ENCODE measurements at regions not wholly inside any gene's neighbourhood (a gene's known extent, or its start where the extent isn't known, plus 50 kb on each side); places are given as distances from the start of the nearest gene placed in this dataset.

GRCh38 chr3:74752290-74752689, 137.8 kb upstream of the CNTN3 start:
- no peak for DNase-seq
- Histone ChIP-seq H3K9ac (ENCODE audit: insufficient read depth in 1 of 2, low read length in 2 of 2) (no peak overlapping the region), H3K27me3 (ENCODE audit: control insufficient read depth in 3 of 3, insufficient read depth in 3 of 3, low read length in 2 of 3) (no peaks in the 10 kb centered on the region), H3K4me1 (ENCODE audit: control insufficient read depth in 5 of 5, insufficient read depth in 5 of 5, low read length in 5 of 5) (peaks cover 0 to 5% (median 0%) of the 10 kb centered on the region in 5 donors), H3K9me3 (ENCODE audit: control insufficient read depth in 4 of 4, insufficient read depth in 3 of 4, low read length in 3 of 4) (no peaks in the 10 kb centered on the region), H3K4me3 (no peak overlapping the region), H3K27ac (ENCODE audit: low read depth in 1 of 2, low read length in 1 of 2) (no peak overlapping the region), H3K36me3 (ENCODE audit: control insufficient read depth in 4 of 4, insufficient read depth in 4 of 4, low read length in 4 of 4) (no peaks in the 10 kb centered on the region)
- TF ChIP-seq CTCF (IDR thresholded peaks at IDR 0.05; ENCODE audit: control extremely low read depth, extremely low read depth) = no peak
- WGBS, 2 donors = 84 to 85% methylated on average over 7 of the region's 7 CpGs
- ATAC-seq (ENCODE audit: insufficient read depth, low FRiP score) = no peak

- no peak overlapping the region for H3K4me3 ChIP-seq
- no peaks in the 10 kb centered on the region for H3K9me3 ChIP-seq (ENCODE audit: control insufficient read depth in 4 of 4, insufficient read depth in 3 of 4, low read length in 3 of 4)
- ATAC-seq (ENCODE audit: insufficient read depth, low FRiP score) = no peak
- WGBS, 2 donors = 67 to 83% methylated on average over 7 of the region's 7 CpGs
- no peaks in the 10 kb centered on the region for H3K36me3 ChIP-seq (ENCODE audit: control insufficient read depth in 4 of 4, insufficient read depth in 4 of 4, low read length in 4 of 4)
- H3K9ac ChIP-seq (ENCODE audit: insufficient read depth in 1 of 2, low read length in 2 of 2) = no peak overlapping the region
- H3K27me3 ChIP-seq (ENCODE audit: control insufficient read depth in 3 of 3, insufficient read depth in 3 of 3, low read length in 2 of 3) = no peaks in the 10 kb centered on the region
- peaks cover 0 to 5% (median 0%) of the 10 kb centered on the region in 5 donors for H3K4me1 ChIP-seq (ENCODE audit: control insufficient read depth in 5 of 5, insufficient read depth in 5 of 5, low read length in 5 of 5)
- no peak for DNase-seq
- H3K27ac ChIP-seq (ENCODE audit: low read depth in 1 of 2, low read length in 1 of 2) = no peak overlapping the region
- no peak for TF ChIP-seq CTCF (IDR thresholded peaks at IDR 0.05; ENCODE audit: control extremely low read depth, extremely low read depth)
Measured at GRCh38 chr3:74751775-74752174, 137.3 kb upstream of the CNTN3 start.

GRCh38 chr3:74750901-74751300, 136.4 kb upstream of the CNTN3 start:
- TF ChIP-seq CTCF (IDR thresholded peaks at IDR 0.05; ENCODE audit: control extremely low read depth, extremely low read depth) = no peak
- H3K36me3 ChIP-seq (ENCODE audit: control insufficient read depth in 4 of 4, insufficient read depth in 4 of 4, low read length in 4 of 4) = no peaks in the 10 kb centered on the region
- peaks cover 0 to 5% (median 0%) of the 10 kb centered on the region in 5 donors for H3K4me1 ChIP-seq (ENCODE audit: control insufficient read depth in 5 of 5, insufficient read depth in 5 of 5, low read length in 5 of 5)
- H3K9ac ChIP-seq (ENCODE audit: insufficient read depth in 1 of 2, low read length in 2 of 2) = no peak overlapping the region
- H3K27ac ChIP-seq (ENCODE audit: low read depth in 1 of 2, low read length in 1 of 2) = no peak overlapping the region
- no peak overlapping the region for H3K4me3 ChIP-seq
- DNase-seq = no peak
- no peaks in the 10 kb centered on the region for H3K27me3 ChIP-seq (ENCODE audit: control insufficient read depth in 3 of 3, insufficient read depth in 3 of 3, low read length in 2 of 3)
- no peak for ATAC-seq (ENCODE audit: insufficient read depth, low FRiP score)
- WGBS, 2 donors = 88 to 96% methylated on average over 4 of the region's 4 CpGs
- no peaks in the 10 kb centered on the region for H3K9me3 ChIP-seq (ENCODE audit: control insufficient read depth in 4 of 4, insufficient read depth in 3 of 4, low read length in 3 of 4)

- H3K4me3 ChIP-seq = no peak overlapping the region
Measured at GRCh38 chr3:74739242-74739641, 124.8 kb upstream of the CNTN3 start.

More at GRCh38 chr3:74739242-74739641, 124.8 kb upstream of the CNTN3 start:
- Histone ChIP-seq H3K36me3 (ENCODE audit: control insufficient read depth in 4 of 4, insufficient read depth in 4 of 4, low read length in 4 of 4) (no peaks in the 10 kb centered on the region), H3K27me3 (ENCODE audit: control insufficient read depth in 3 of 3, insufficient read depth in 3 of 3, low read length in 2 of 3) (no peaks in the 10 kb centered on the region), H3K27ac (ENCODE audit: low read depth in 1 of 2, low read length in 1 of 2) (peak overlapping the region in 1 of 2 donors; percentile 56), H3K4me1 (ENCODE audit: control insufficient read depth in 5 of 5, insufficient read depth in 5 of 5, low read length in 5 of 5) (peaks cover 0 to 5% (median 0%) of the 10 kb centered on the region in 5 donors), H3K9ac (ENCODE audit: insufficient read depth in 1 of 2, low read length in 2 of 2) (no peak overlapping the region), H3K9me3 (ENCODE audit: control insufficient read depth in 4 of 4, insufficient read depth in 3 of 4, low read length in 3 of 4) (peaks cover 0 to 4% (median 0%) of the 10 kb centered on the region in 4 donors)
- no peak for TF ChIP-seq CTCF (IDR thresholded peaks at IDR 0.05; ENCODE audit: control extremely low read depth, extremely low read depth)
- 87 to 90% methylated on average over 3 of the region's 3 CpGs for WGBS, 2 donors
- ATAC-seq (ENCODE audit: insufficient read depth, low FRiP score) (no peak), DNase-seq (no peak)
